ENCODE measurements at regions not wholly inside any gene's neighbourhood (a gene's known extent, or its start where the extent isn't known, plus 50 kb on each side); places are given as distances from the start of the nearest gene placed in this dataset.

GRCh38 chr6:80725156-80725930, 618.9 kb downstream of the BCKDHB start:
- 63% methylated on average over 5 of the region's 5 CpGs for WGBS
- DNase-seq (ENCODE audit: low spot score): no peak
- no peak overlapping the region for H3K4me3 ChIP-seq
- TF ChIP-seq, protein P1, sequence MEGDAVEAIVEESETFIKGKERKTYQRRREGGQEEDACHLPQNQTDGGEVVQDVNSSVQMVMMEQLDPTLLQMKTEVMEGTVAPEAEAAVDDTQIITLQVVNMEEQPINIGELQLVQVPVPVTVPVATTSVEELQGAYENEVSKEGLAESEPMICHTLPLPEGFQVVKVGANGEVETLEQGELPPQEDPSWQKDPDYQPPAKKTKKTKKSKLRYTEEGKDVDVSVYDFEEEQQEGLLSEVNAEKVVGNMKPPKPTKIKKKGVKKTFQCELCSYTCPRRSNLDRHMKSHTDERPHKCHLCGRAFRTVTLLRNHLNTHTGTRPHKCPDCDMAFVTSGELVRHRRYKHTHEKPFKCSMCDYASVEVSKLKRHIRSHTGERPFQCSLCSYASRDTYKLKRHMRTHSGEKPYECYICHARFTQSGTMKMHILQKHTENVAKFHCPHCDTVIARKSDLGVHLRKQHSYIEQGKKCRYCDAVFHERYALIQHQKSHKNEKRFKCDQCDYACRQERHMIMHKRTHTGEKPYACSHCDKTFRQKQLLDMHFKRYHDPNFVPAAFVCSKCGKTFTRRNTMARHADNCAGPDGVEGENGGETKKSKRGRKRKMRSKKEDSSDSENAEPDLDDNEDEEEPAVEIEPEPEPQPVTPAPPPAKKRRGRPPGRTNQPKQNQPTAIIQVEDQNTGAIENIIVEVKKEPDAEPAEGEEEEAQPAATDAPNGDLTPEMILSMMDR (IDR thresholded peaks at IDR 0.05): no peak
- TF ChIP-seq POLR2A (IDR thresholded peaks at IDR 0.05) (no peak), POLR2AphosphoS5 (IDR thresholded peaks at IDR 0.05) (no peak)
- no peaks in the 10 kb centered on the region for H3K36me3 ChIP-seq
- H3K9me3 ChIP-seq: no peaks in the 10 kb centered on the region
- no peaks in the 10 kb centered on the region for H3K27me3 ChIP-seq (replicated peaks; ENCODE audit: insufficient read depth)
- H3K4me1 ChIP-seq (replicated peaks): no peaks in the 10 kb centered on the region
- intact Hi-C loops (cut with DNase I): no loop called here
- no peak overlapping the region for H3K27ac ChIP-seq

GRCh38 chr6:80720824-80721223, 614.4 kb downstream of the BCKDHB start:
- Histone ChIP-seq H3K36me3 (no peaks in the 10 kb centered on the region), H3K27ac (no peak overlapping the region), H3K9me3 (no peaks in the 10 kb centered on the region), H3K4me3 (no peak overlapping the region), H3K4me1 (replicated peaks) (no peaks in the 10 kb centered on the region), H3K27me3 (replicated peaks; ENCODE audit: insufficient read depth) (no peaks in the 10 kb centered on the region)
- WGBS: 94% methylated on average over 3 of the region's 3 CpGs
- TF ChIP-seq POLR2AphosphoS5 (IDR thresholded peaks at IDR 0.05) (no peak), POLR2A (IDR thresholded peaks at IDR 0.05) (no peak)
- TF ChIP-seq, protein P1 (IDR thresholded peaks at IDR 0.05): no peak
- intact Hi-C loops (cut with DNase I): no loop called here
- no peak for DNase-seq (ENCODE audit: low spot score)

- DNase-seq (ENCODE audit: low spot score): no peak
- no peaks in the 10 kb centered on the region for H3K9me3 ChIP-seq
- TF ChIP-seq POLR2AphosphoS5 (IDR thresholded peaks at IDR 0.05): no peak
- TF ChIP-seq, protein P1 (IDR thresholded peaks at IDR 0.05): no peak
- no peak for TF ChIP-seq POLR2A (IDR thresholded peaks at IDR 0.05)
- H3K27ac ChIP-seq: no peak overlapping the region
- intact Hi-C loops (cut with DNase I): no loop called here
- H3K4me1 ChIP-seq (replicated peaks): no peaks in the 10 kb centered on the region
- H3K36me3 ChIP-seq: no peaks in the 10 kb centered on the region
- H3K4me3 ChIP-seq: no peak overlapping the region
- H3K27me3 ChIP-seq (replicated peaks; ENCODE audit: insufficient read depth): no peaks in the 10 kb centered on the region
- WGBS: 85% methylated on average over 6 of the region's 6 CpGs
These were observed 608.0 kb downstream of the BCKDHB start for GRCh38 chr6:80714513-80714912.

- no peak for DNase-seq (ENCODE audit: low spot score)
- Histone ChIP-seq H3K4me3 (no peak overlapping the region), H3K27me3 (replicated peaks; ENCODE audit: insufficient read depth) (no peaks in the 10 kb centered on the region), H3K36me3 (no peaks in the 10 kb centered on the region), H3K27ac (no peak overlapping the region), H3K9me3 (no peaks in the 10 kb centered on the region), H3K4me1 (replicated peaks) (no peaks in the 10 kb centered on the region)
- no peak for TF ChIP-seq POLR2A (IDR thresholded peaks at IDR 0.05)
- TF ChIP-seq POLR2AphosphoS5 (IDR thresholded peaks at IDR 0.05): no peak
- TF ChIP-seq, protein P1 (IDR thresholded peaks at IDR 0.05): no peak
- intact Hi-C loops (cut with DNase I): no loop called here
- 91% methylated on average over 3 of the region's 3 CpGs for WGBS
These were observed 592.0 kb downstream of the BCKDHB start for GRCh38 chr6:80698459-80698858.

GRCh38 chr6:80696268-80696667, 589.8 kb downstream of the BCKDHB start:
- intact Hi-C loops (cut with DNase I): no loop called here
- H3K27ac ChIP-seq: no peak overlapping the region
- no peaks in the 10 kb centered on the region for H3K36me3 ChIP-seq
- no peaks in the 10 kb centered on the region for H3K27me3 ChIP-seq (replicated peaks; ENCODE audit: insufficient read depth)
- no peaks in the 10 kb centered on the region for H3K4me1 ChIP-seq (replicated peaks)
- no peak overlapping the region for H3K4me3 ChIP-seq
- TF ChIP-seq, protein P1 (IDR thresholded peaks at IDR 0.05): no peak
- TF ChIP-seq POLR2AphosphoS5 (IDR thresholded peaks at IDR 0.05): no peak
- no peak for TF ChIP-seq POLR2A (IDR thresholded peaks at IDR 0.05)
- DNase-seq (ENCODE audit: low spot score): no peak
- no peaks in the 10 kb centered on the region for H3K9me3 ChIP-seq

Measured in prostate gland (tissue), 2 donors.